H1 (cell line): ENCODE measurements at regions not wholly inside any gene's neighbourhood (a gene's known extent, or its start where the extent isn't known, plus 50 kb on each side); places are given as distances from the start of the nearest gene placed in this dataset.
"Not testable (repeated sequence)": the region's sequence is repeated elsewhere in the genome, so short reads cannot be mapped to it uniquely, and the experiment has no call there.

Experiments
- CTCF ChIA-PET: fragments of 300-600 bp; sonication (Branson Sonifier 250); formaldehyde crosslinking; loops from one replicate; lab custom pipeline; 2021; ENCODE audit not compliant: partially characterized antibody; lab: Charles Lee
- POLR2A ChIA-PET: fragments of 300-600 bp; sonication (Branson Sonifier 250); formaldehyde crosslinking; loops from one replicate; lab custom pipeline; 2021; ENCODE audit warnings: inconsistent platforms; ENCODE audit not compliant: partially characterized antibody; lab: Charles Lee
- DNase-seq, 2 experiments: peaks; one replicate each; pipeline versions ENCODE4 v3.0.0 to v3.0.0-alpha.2; 2010 to 2022; ENCODE audit warnings: low spot score in 2 of 2, low read depth in 1 of 2, mixed read lengths in 1 of 2
- FAIRE-seq: peaks from 2 replicates; lab custom pipeline; 2011; peaks lifted over from hg19 to GRCh38; lab: Jason Lieb, UNC
- H2AFZ ChIP-seq: 2 replicates; pipeline ENCODE4 v1.8.1; 2012; ENCODE audit warnings: low read length, inconsistent platforms
- H2AK5ac ChIP-seq: 2 replicates; pipeline ENCODE4 v1.6.1; 2013; ENCODE audit warnings: low read depth, low read length
- H2BK120ac ChIP-seq: replicated peaks from 2 replicates; pipeline ENCODE3; 2013; ENCODE audit warnings: low read depth, low read length, inconsistent platforms
- H2BK12ac ChIP-seq: 2 replicates; pipeline ENCODE4 v1.6.1; 2013; ENCODE audit warnings: low read depth, low read length
- H2BK15ac ChIP-seq: 2 replicates; pipeline ENCODE4 v1.6.1; 2013; ENCODE audit warnings: low read length
- H2BK20ac ChIP-seq: 2 replicates; pipeline ENCODE4 v1.6.1; 2013; ENCODE audit warnings: low read length
- H2BK5ac ChIP-seq: 2 replicates; pipeline ENCODE4 v1.6.1; 2013; ENCODE audit warnings: low read depth, low read length
- H3K14ac ChIP-seq: 2 replicates; pipeline ENCODE4 v1.6.1; 2013; ENCODE audit warnings: inconsistent platforms; ENCODE audit not compliant: insufficient read length
- H3K18ac ChIP-seq: 2 replicates; pipeline ENCODE4 v1.6.1; 2013; ENCODE audit warnings: low read length; ENCODE audit errors: extremely low read depth
- H3K23ac ChIP-seq: 2 replicates; pipeline ENCODE4 v1.6.1; 2013; ENCODE audit warnings: inconsistent platforms; ENCODE audit not compliant: insufficient read length
- H3K23me2 ChIP-seq: 2 replicates; pipeline ENCODE4 v1.6.1; 2013; ENCODE audit warnings: low read depth, low read length
- H3K27ac ChIP-seq: 2 replicates; pipeline ENCODE4 v1.6.1; 2011; ENCODE audit warnings: low read depth, low read length, inconsistent platforms
- H3K27me3 ChIP-seq, 4 experiments: replicated peaks in 1 of 4; 1 replicate in 1 of 4; 2 replicates in 3 of 4; pipeline versions ENCODE4 v1.6.1 to v1.8.1; 2011 to 2013; ENCODE audit warnings: low read length in 3 of 4, mild to moderate bottlenecking in 3 of 4, inconsistent platforms in 2 of 4, mixed read lengths in 2 of 4, moderate library complexity in 1 of 4; ENCODE audit not compliant: control insufficient read depth in 3 of 4, insufficient read depth in 3 of 4; ENCODE audit errors: extremely low read depth in 1 of 4
- H3K36me3 ChIP-seq, 4 experiments: 2 replicates each; pipeline versions ENCODE4 v1.6.1 to v1.8.1; 2011 to 2013; ENCODE audit warnings: mild to moderate bottlenecking in 4 of 4, low read length in 3 of 4, moderate library complexity in 2 of 4, control low read depth in 1 of 4, inconsistent platforms in 1 of 4; ENCODE audit not compliant: insufficient read depth in 4 of 4, control insufficient read depth in 2 of 4
- H3K4ac ChIP-seq: replicated peaks from 2 replicates; pipeline ENCODE3; 2013; ENCODE audit warnings: low read length, low read depth, mixed read lengths, inconsistent platforms; ENCODE audit not compliant: insufficient read length
- H3K4me1 ChIP-seq, 4 experiments: replicated peaks in 1 of 4; 1 replicate in 1 of 4; 2 replicates in 3 of 4; pipeline versions ENCODE4 v1.6.1 to v1.8.1; 2011 to 2013; ENCODE audit warnings: low read length in 3 of 4, inconsistent platforms in 2 of 4, mixed read lengths in 1 of 4; ENCODE audit not compliant: insufficient read depth in 4 of 4, control insufficient read depth in 3 of 4
- H3K4me2 ChIP-seq, 2 experiments: 2 replicates each; pipeline versions ENCODE4 v1.6.1 to v1.8.1; 2011 to 2013; ENCODE audit warnings: low read depth in 2 of 2, low read length in 2 of 2, control low read depth in 1 of 2, inconsistent platforms in 1 of 2, mild to moderate bottlenecking in 1 of 2; ENCODE audit not compliant: insufficient read depth in 1 of 2
- H3K4me3 ChIP-seq, 4 experiments: fragments of 200-600, 300-600 bp in 1 of 4; sonication (generic), shearing (Covaris generic), sonication (Bioruptor Twin) in 1 of 4; 2 replicates each; pipeline versions ENCODE4 v1.5.1 to v1.8.1; 2011 to 2016; ENCODE audit warnings: low read length in 4 of 4, low read depth in 3 of 4, control low read depth in 2 of 4, inconsistent platforms in 2 of 4, mild to moderate bottlenecking in 2 of 4, mixed read lengths in 1 of 4, moderate library complexity in 1 of 4; ENCODE audit not compliant: insufficient read depth in 2 of 4; ENCODE audit errors: extremely low read depth in 1 of 4
- H3K56ac ChIP-seq: replicated peaks from 2 replicates; pipeline ENCODE3; 2013; ENCODE audit warnings: low read depth, mild to moderate bottlenecking, mixed read lengths, low read length, inconsistent platforms; ENCODE audit not compliant: insufficient read length
- H3K79me1 ChIP-seq: 2 replicates; pipeline ENCODE4 v1.6.1; 2013; ENCODE audit warnings: low read depth, low read length, control low read depth
- H3K79me2 ChIP-seq, 2 experiments: 2 replicates each; pipeline versions ENCODE4 v1.6.1 to v1.8.1; 2012 to 2013; ENCODE audit warnings: low read length in 2 of 2, mild to moderate bottlenecking in 2 of 2, inconsistent platforms in 1 of 2; ENCODE audit not compliant: insufficient read depth in 2 of 2, control insufficient read depth in 1 of 2
- H3K9ac ChIP-seq, 4 experiments: replicated peaks in 1 of 4; 1 replicate in 1 of 4; 2 replicates in 3 of 4; pipeline versions ENCODE4 v1.6.1 to v1.8.1; 2011 to 2013; ENCODE audit warnings: low read depth in 3 of 4, low read length in 3 of 4, control low read depth in 2 of 4, mild to moderate bottlenecking in 2 of 4, moderate library complexity in 2 of 4, inconsistent platforms in 1 of 4; ENCODE audit errors: extremely low read depth in 1 of 4
- H3K9me3 ChIP-seq, 2 experiments: 2 replicates each; pipeline versions ENCODE4 v1.6.1 to v1.8.1; 2012 to 2013; ENCODE audit warnings: mild to moderate bottlenecking in 2 of 2, moderate library complexity in 2 of 2, control low read depth in 1 of 2, inconsistent platforms in 1 of 2, low read depth in 1 of 2, low read length in 1 of 2, mixed read lengths in 1 of 2; ENCODE audit not compliant: insufficient read depth in 2 of 2
- H4K20me1 ChIP-seq, 2 experiments: replicated peaks in 1 of 2; 2 replicates each; pipeline versions ENCODE3 to v1.8.1; 2011 to 2013; ENCODE audit warnings: inconsistent platforms in 2 of 2, low read length in 2 of 2, mild to moderate bottlenecking in 1 of 2; ENCODE audit not compliant: insufficient read depth in 2 of 2, control insufficient read depth in 1 of 2
- H4K5ac ChIP-seq: 2 replicates; pipeline ENCODE4 v1.6.1; 2013; ENCODE audit warnings: low read length, low read depth, mixed read lengths, inconsistent platforms; ENCODE audit not compliant: insufficient read length
- H4K8ac ChIP-seq: 2 replicates; pipeline ENCODE4 v1.8.0; 2013; ENCODE audit warnings: mild to moderate bottlenecking, moderate library complexity, low read length, inconsistent platforms; ENCODE audit not compliant: insufficient read depth; ENCODE audit errors: extremely low read depth
- H4K91ac ChIP-seq: replicated peaks from 2 replicates; pipeline ENCODE3; 2013; ENCODE audit warnings: low read length, mixed read lengths, inconsistent platforms; ENCODE audit not compliant: insufficient read length
- WGBS, 2 experiments: shearing (Covaris generic) in 1 of 2; methylation state at CpG; one replicate each; pipeline versions ENCODE4 v1.1.6 to v1.1.7; 2013 to 2015; ENCODE audit warnings: low lambda C conversion rate in 2 of 2, mixed read lengths in 2 of 2, inconsistent platforms in 1 of 2, low coverage in 1 of 2, missing lambda C conversion rate in 1 of 2; ENCODE audit not compliant: insufficient replicate concordance in 2 of 2, insufficient coverage in 1 of 2, insufficient read length in 1 of 2; ENCODE audit errors: extremely low coverage in 1 of 2, missing lambda C conversion rate in 1 of 2; 5-methylcytosine and 5-hydroxymethylcytosine counted together

DNA sequence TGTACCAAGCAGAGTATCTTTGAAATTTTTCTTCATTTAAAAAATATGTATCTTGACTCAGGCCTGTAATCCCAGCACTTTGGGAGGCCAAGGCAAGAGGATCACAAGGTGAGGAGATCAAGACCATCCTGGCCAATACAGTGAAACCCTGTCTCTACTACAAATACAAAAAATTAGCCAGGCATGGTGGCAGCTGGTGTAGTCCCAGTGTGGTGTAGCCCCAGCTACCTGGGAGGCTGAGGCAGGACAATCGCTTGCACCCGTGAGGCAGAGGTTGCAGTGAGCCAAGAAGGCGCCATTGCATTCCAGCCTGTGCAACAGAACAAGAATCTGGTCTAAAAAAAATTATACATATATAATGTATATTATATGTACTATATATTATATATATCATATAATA, 118.7 kb upstream of the RIMBP3 start:
- H3K79me2 ChIP-seq, H2BK15ac ChIP-seq, H3K18ac ChIP-seq, H3K27ac ChIP-seq, H2AK5ac ChIP-seq, H3K9ac ChIP-seq, H2BK120ac ChIP-seq, CTCF ChIA-PET, H3K4me3 ChIP-seq, H3K23ac ChIP-seq, H3K79me1 ChIP-seq, H3K56ac ChIP-seq, H2BK20ac ChIP-seq, H3K4me1 ChIP-seq, POLR2A ChIA-PET, H4K91ac ChIP-seq, H2BK5ac ChIP-seq, H4K8ac ChIP-seq, H2AFZ ChIP-seq, H3K4ac ChIP-seq, H2BK12ac ChIP-seq, H3K4me2 ChIP-seq, H3K9me3 ChIP-seq, H3K14ac ChIP-seq, H3K27me3 ChIP-seq, H3K36me3 ChIP-seq, H4K20me1 ChIP-seq, H3K23me2 ChIP-seq, H4K5ac ChIP-seq: not testable (repeated sequence)
- WGBS, 2 experiments = 85% methylated on average over 3 of the region's 3 CpGs; no CpG with 5 or more reads in 1 of the 2 experiments
- FAIRE-seq = peak; percentile 100
- DNase-seq = peak in 1 of 2 experiments; percentile 67
